Calu3 (cell line): ENCODE measurements at regions not wholly inside any gene's neighbourhood (a gene's known extent, or its start where the extent isn't known, plus 50 kb on each side); places are given as distances from the start of the nearest gene placed in this dataset.

Experiments
- BruUV-seq: library from RNA; stranded (reverse); fragments of 400-500 nt; replicated peaks from 2 replicates; lab custom pipeline; 2021; lab: Mats Ljungman, UMichigan
- CTCF ChIA-PET: fragments of 300-600 bp; sonication (Branson Sonifier 250); formaldehyde crosslinking; loops from one replicate; lab custom pipeline; 2022; ENCODE audit warnings: antibody characterized with exemption; lab: Charles Lee
- DNase-seq: peaks from one replicate; pipeline ENCODE4 v3.0.0; 2022
- H3K27ac Mint-ChIP-seq: one replicate; pipeline ENCODE4 v1.8.0; 2022; ENCODE audit warnings: mixed read lengths; ENCODE audit not compliant: unreplicated experiment
- H3K27me3 Mint-ChIP-seq: one replicate; pipeline ENCODE4 v1.8.0; 2022; ENCODE audit warnings: mixed read lengths; ENCODE audit not compliant: unreplicated experiment
- H3K36me3 Mint-ChIP-seq: one replicate; pipeline ENCODE4 v1.8.0; 2022; ENCODE audit warnings: mild to moderate bottlenecking, moderate library complexity, mixed read lengths; ENCODE audit not compliant: insufficient read depth, unreplicated experiment
- H3K4me1 Mint-ChIP-seq: one replicate; pipeline ENCODE4 v1.8.0; 2022; ENCODE audit warnings: mild to moderate bottlenecking, low read depth, mixed read lengths; ENCODE audit not compliant: unreplicated experiment
- H3K4me3 Mint-ChIP-seq: one replicate; pipeline ENCODE4 v1.8.0; 2022; ENCODE audit warnings: mild to moderate bottlenecking, low read depth, moderate library complexity, mixed read lengths; ENCODE audit not compliant: unreplicated experiment
- H3K9me3 Mint-ChIP-seq: one replicate; pipeline ENCODE4 v1.8.0; 2022; ENCODE audit warnings: low read depth, mixed read lengths; ENCODE audit not compliant: unreplicated experiment
- CTCF ChIP-seq: fragments of 200-600 bp; IDR thresholded peaks from one replicate; pipeline ENCODE4 v1.8.0; 2022; ENCODE audit warnings: antibody characterized with exemption; ENCODE audit not compliant: unreplicated experiment
- intact Hi-C: fragments of 100-400 bp; cut with micrococcal nuclease; formaldehyde crosslinking; loops from one replicate; pipeline ENCODE4 v1.10.0; 2022; ENCODE audit not compliant: unreplicated experiment

GRCh38 chr9:22921742-22922141 lies 475.1 kb downstream of the DMRTA1 start:
- no peak for DNase-seq
- H3K4me3 Mint-ChIP-seq: no peak overlapping the region
- no peaks in the 10 kb centered on the region for H3K9me3 Mint-ChIP-seq
- no TSS peak for BruUV-seq
- no peaks in the 10 kb centered on the region for H3K36me3 Mint-ChIP-seq
- no peaks in the 10 kb centered on the region for H3K4me1 Mint-ChIP-seq
- no peak for TF ChIP-seq CTCF
- H3K27ac Mint-ChIP-seq: no peak overlapping the region
- CTCF ChIA-PET: no interaction called here
- intact Hi-C loops: no loop called here
- H3K27me3 Mint-ChIP-seq: no peaks in the 10 kb centered on the region

GRCh38 chr9:22922222-22922621 lies 475.6 kb downstream of the DMRTA1 start:
- intact Hi-C loops: no loop called here
- Mint-ChIP-seq H3K9me3 (no peaks in the 10 kb centered on the region), H3K4me1 (no peaks in the 10 kb centered on the region), H3K27me3 (no peaks in the 10 kb centered on the region), H3K36me3 (no peaks in the 10 kb centered on the region), H3K4me3 (no peak overlapping the region), H3K27ac (no peak overlapping the region)
- CTCF ChIA-PET: no interaction called here
- no TSS peak for BruUV-seq
- no peak for DNase-seq
- no peak for TF ChIP-seq CTCF

GRCh38 chr9:22954550-22954949 lies 507.9 kb downstream of the DMRTA1 start:
- intact Hi-C loops: no loop called here
- H3K27ac Mint-ChIP-seq: no peak overlapping the region
- no TSS peak for BruUV-seq
- no peak for TF ChIP-seq CTCF
- CTCF ChIA-PET: interaction anchor here (0.6 kb wide), 1 partner anchor 76 kb away, joined by 3 read pairs; no protein-coding TSS in a partner anchor
- H3K27me3 Mint-ChIP-seq: no peaks in the 10 kb centered on the region
- no peaks in the 10 kb centered on the region for H3K4me1 Mint-ChIP-seq
- H3K4me3 Mint-ChIP-seq: no peak overlapping the region
- H3K9me3 Mint-ChIP-seq: no peaks in the 10 kb centered on the region
- DNase-seq: no peak
- H3K36me3 Mint-ChIP-seq: no peaks in the 10 kb centered on the region

GRCh38 chr9:22954964-22955363 lies 508.3 kb downstream of the DMRTA1 start:
- TF ChIP-seq CTCF: no peak
- no TSS peak for BruUV-seq
- no peak overlapping the region for H3K4me3 Mint-ChIP-seq
- intact Hi-C loops: no loop called here
- no peaks in the 10 kb centered on the region for H3K27me3 Mint-ChIP-seq
- H3K27ac Mint-ChIP-seq: no peak overlapping the region
- CTCF ChIA-PET: interaction anchor here (0.6 kb wide), 1 partner anchor 75 kb away, joined by 3 read pairs; no protein-coding TSS in a partner anchor
- no peaks in the 10 kb centered on the region for H3K36me3 Mint-ChIP-seq
- DNase-seq: no peak
- no peaks in the 10 kb centered on the region for H3K4me1 Mint-ChIP-seq
- H3K9me3 Mint-ChIP-seq: no peaks in the 10 kb centered on the region
